ENCODE measurements at regions not wholly inside any gene's neighbourhood (a gene's known extent, or its start where the extent isn't known, plus 50 kb on each side); places are given as distances from the start of the nearest gene placed in this dataset.

DNA sequence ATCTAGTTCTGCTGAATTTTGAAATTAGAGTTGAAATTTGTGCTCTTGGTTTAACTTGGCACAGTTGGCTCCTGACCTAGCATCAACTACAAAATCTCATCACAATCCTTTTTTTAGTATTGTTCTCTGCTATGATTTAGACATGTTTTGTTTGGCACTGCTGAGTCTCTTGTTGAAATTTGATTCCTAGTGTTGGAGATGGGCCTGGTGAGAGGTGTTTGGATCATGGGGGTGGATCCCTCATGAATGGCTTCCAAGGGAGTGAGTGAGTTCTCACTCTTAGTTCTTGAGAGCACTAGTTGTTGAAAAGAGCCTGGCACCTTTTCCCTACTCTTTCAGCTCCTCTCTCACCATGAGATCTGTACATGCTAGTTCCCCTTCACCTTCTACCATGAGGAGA lies 605.6 kb upstream of the SLC39A10 start:
- H3K79me2 ChIP-seq (ENCODE audit: control insufficient read depth, insufficient read depth, low read length) = no peaks in the 10 kb centered on the region
- no peaks in the 10 kb centered on the region for H3K4me1 ChIP-seq (ENCODE audit: control insufficient read depth, extremely low read depth, insufficient read depth, low read length)
- FAIRE-seq (no peak), DNase-seq (ENCODE audit: low read depth, low spot score) (no peak)
- CTCF ChIA-PET = no interaction called here
- H4K20me1 ChIP-seq (replicated peaks; ENCODE audit: control insufficient read depth, extremely low read depth, insufficient read depth, low read length) = no peaks in the 10 kb centered on the region
- H3K27ac ChIP-seq (ENCODE audit: insufficient read depth, low read depth, low read length) = no peak overlapping the region
- H3K9me1 ChIP-seq (replicated peaks; ENCODE audit: control insufficient read depth, extremely low read depth, insufficient read depth, low read length) = no peaks in the 10 kb centered on the region
- H3K4me3 ChIP-seq (replicated peaks in 1 of 3; ENCODE audit: insufficient read depth in 1 of 3, low read depth in 1 of 3, low read length in 3 of 3) = no peak overlapping the region
- POLR2A ChIA-PET = no interaction called here
- intact Hi-C loops (cut with micrococcal nuclease) (no loop called here), dilution Hi-C loops (cut with MboI; ENCODE audit: extremely low pct_ligation_motif_present, low sequenced_read_pairs) (no loop called here)
- H3K27me3 ChIP-seq (ENCODE audit: control insufficient read depth in 2 of 2, insufficient read depth in 2 of 2, low read length in 2 of 2) = no peaks in the 10 kb centered on the region
- no peaks in the 10 kb centered on the region for H3K36me3 ChIP-seq (ENCODE audit: control insufficient read depth in 2 of 2, extremely low read depth in 1 of 2, insufficient read depth in 2 of 2, low read length in 2 of 2)
- no peak for TF ChIP-seq FOS (IDR thresholded peaks at IDR 0.05; ENCODE audit: borderline replicate concordance, insufficient read depth, low read length)
- TF ChIP-seq, protein P1, sequence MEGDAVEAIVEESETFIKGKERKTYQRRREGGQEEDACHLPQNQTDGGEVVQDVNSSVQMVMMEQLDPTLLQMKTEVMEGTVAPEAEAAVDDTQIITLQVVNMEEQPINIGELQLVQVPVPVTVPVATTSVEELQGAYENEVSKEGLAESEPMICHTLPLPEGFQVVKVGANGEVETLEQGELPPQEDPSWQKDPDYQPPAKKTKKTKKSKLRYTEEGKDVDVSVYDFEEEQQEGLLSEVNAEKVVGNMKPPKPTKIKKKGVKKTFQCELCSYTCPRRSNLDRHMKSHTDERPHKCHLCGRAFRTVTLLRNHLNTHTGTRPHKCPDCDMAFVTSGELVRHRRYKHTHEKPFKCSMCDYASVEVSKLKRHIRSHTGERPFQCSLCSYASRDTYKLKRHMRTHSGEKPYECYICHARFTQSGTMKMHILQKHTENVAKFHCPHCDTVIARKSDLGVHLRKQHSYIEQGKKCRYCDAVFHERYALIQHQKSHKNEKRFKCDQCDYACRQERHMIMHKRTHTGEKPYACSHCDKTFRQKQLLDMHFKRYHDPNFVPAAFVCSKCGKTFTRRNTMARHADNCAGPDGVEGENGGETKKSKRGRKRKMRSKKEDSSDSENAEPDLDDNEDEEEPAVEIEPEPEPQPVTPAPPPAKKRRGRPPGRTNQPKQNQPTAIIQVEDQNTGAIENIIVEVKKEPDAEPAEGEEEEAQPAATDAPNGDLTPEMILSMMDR (IDR thresholded peaks at IDR 0.05; ENCODE audit: extremely low read depth in 1 of 2, insufficient read depth in 1 of 2, low read depth in 1 of 2, low read length in 2 of 2) = no peak
- no peak for TF ChIP-seq GATA2 (IDR thresholded peaks at IDR 0.05; ENCODE audit: insufficient read depth, insufficient read length, low read depth, low read length)
- TF ChIP-seq, protein P2, sequence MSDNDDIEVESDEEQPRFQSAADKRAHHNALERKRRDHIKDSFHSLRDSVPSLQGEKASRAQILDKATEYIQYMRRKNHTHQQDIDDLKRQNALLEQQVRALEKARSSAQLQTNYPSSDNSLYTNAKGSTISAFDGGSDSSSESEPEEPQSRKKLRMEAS (IDR thresholded peaks at IDR 0.05; ENCODE audit: insufficient read depth, insufficient read length) = no peak
- no peak for TF ChIP-seq EZH2 (IDR thresholded peaks at IDR 0.05; ENCODE audit: borderline replicate concordance, low read depth, low read length, severe bottlenecking)
- TF ChIP-seq POLR2A (IDR thresholded peaks at IDR 0.05; ENCODE audit: low read depth, low read length) = no peak
- no peak for TF ChIP-seq POLR2AphosphoS5 (IDR thresholded peaks at IDR 0.05; ENCODE audit: insufficient read depth, low read depth, low read length)
- H3K4me2 ChIP-seq (ENCODE audit: insufficient read depth, low read length) = no peak overlapping the region
- no peak overlapping the region for H2AFZ ChIP-seq (ENCODE audit: low read depth, low read length)
- BruUV-seq (replicated peaks) = no TSS peak
- peaks cover 3% of the 10 kb centered on the region for H3K9me3 ChIP-seq (replicated peaks; ENCODE audit: control insufficient read depth, insufficient read depth, low read length)
- H3K9ac ChIP-seq (replicated peaks; ENCODE audit: extremely low read depth, insufficient read depth, low read length) = no peak overlapping the region

Measured in endothelial cell of umbilical vein (primary cell).